OCI-LY7 (cell line): ENCODE measurements at regions not wholly inside any gene's neighbourhood (a gene's known extent, or its start where the extent isn't known, plus 50 kb on each side); places are given as distances from the start of the nearest gene placed in this dataset.

Source experiments
- EZH2phosphoT487 ChIP-seq: fragments of 200-600 bp; sonication (generic); IDR thresholded peaks from 2 replicates; pipeline ENCODE4 v1.6.1; 2018; ENCODE audit warnings: low read depth, borderline replicate concordance, mild to moderate bottlenecking, mixed run types, antibody characterized with exemption, low read length, moderate library complexity, mixed read lengths
- TF ChIP-seq, protein P1 (sequence below): fragments of 200-600 bp; sonication (generic); conservative IDR thresholded peaks from 2 replicates; pipeline ENCODE4 v1.5.1; 2014; ENCODE audit warnings: mild to moderate bottlenecking, antibody characterized with exemption, low read length, moderate library complexity, mixed read lengths

DNA sequence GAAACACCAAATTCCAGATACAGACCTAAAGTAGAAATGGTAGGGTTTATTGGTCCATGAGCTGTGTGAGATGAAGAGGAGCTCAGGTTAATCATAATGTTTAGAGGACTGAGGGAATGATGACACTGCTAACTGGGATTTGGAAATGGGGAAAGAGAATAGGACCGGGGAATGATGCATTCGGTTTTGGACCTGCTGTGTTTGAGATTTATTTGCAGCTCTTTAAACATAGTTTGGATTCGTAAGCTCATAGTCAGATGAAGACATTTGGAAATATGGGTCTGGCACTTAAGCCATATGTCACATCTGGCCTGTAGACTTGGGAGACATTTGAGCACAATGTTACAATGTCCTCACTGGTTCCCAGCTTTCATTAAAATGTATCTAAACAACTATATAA, 127.9 kb upstream of the DUSP10 start:
- TF ChIP-seq, protein P1, sequence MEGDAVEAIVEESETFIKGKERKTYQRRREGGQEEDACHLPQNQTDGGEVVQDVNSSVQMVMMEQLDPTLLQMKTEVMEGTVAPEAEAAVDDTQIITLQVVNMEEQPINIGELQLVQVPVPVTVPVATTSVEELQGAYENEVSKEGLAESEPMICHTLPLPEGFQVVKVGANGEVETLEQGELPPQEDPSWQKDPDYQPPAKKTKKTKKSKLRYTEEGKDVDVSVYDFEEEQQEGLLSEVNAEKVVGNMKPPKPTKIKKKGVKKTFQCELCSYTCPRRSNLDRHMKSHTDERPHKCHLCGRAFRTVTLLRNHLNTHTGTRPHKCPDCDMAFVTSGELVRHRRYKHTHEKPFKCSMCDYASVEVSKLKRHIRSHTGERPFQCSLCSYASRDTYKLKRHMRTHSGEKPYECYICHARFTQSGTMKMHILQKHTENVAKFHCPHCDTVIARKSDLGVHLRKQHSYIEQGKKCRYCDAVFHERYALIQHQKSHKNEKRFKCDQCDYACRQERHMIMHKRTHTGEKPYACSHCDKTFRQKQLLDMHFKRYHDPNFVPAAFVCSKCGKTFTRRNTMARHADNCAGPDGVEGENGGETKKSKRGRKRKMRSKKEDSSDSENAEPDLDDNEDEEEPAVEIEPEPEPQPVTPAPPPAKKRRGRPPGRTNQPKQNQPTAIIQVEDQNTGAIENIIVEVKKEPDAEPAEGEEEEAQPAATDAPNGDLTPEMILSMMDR, result no peak
- no peak for TF ChIP-seq EZH2phosphoT487
